SK-N-MC (cell line): ENCODE measurements at regions not wholly inside any gene's neighbourhood (a gene's known extent, or its start where the extent isn't known, plus 50 kb on each side); places are given as distances from the start of the nearest gene placed in this dataset.

Experiments used
- EZH2 ChIP-seq: fragments of 200-600 bp; sonication (generic); IDR thresholded peaks from one replicate; pipeline ENCODE4 v1.6.1; 2017; ENCODE audit warnings: antibody characterized with exemption
- FOXP2 ChIP-seq: optimal IDR thresholded peaks from 2 replicates; pipeline ENCODE3; 2011; ENCODE audit warnings: mild to moderate bottlenecking, moderate library complexity; ENCODE audit not compliant: insufficient read depth; ENCODE audit errors: extremely low read length, control extremely low read depth
- POLR2AphosphoS5 ChIP-seq: IDR thresholded peaks from 2 replicates; pipeline ENCODE4 v1.6.1; 2012; ENCODE audit warnings: mild to moderate bottlenecking, low read depth, low read length, borderline replicate concordance

GRCh38 chr9:107696302-107696701 lies 206.7 kb upstream of the KLF4 start:
- TF ChIP-seq POLR2AphosphoS5 (no peak), EZH2 (no peak), FOXP2 (no peak)
